HL-60 (cell line): ENCODE measurements at regions not wholly inside any gene's neighbourhood (a gene's known extent, or its start where the extent isn't known, plus 50 kb on each side); places are given as distances from the start of the nearest gene placed in this dataset.

Experiments
- GABPA ChIP-seq: IDR thresholded peaks from 2 replicates; pipeline ENCODE4 v1.6.1; 2012; ENCODE audit warnings: low read depth
- POLR2AphosphoS5 ChIP-seq: IDR thresholded peaks from 2 replicates; pipeline ENCODE4 v1.6.1; 2012; ENCODE audit warnings: low read depth
- SPI1 ChIP-seq: IDR thresholded peaks from 2 replicates; pipeline ENCODE4 v1.6.1; 2012; ENCODE audit warnings: low read depth, mild to moderate bottlenecking, borderline replicate concordance
- TF ChIP-seq, protein P1 (sequence below): IDR thresholded peaks from one replicate; pipeline ENCODE4 v1.5.1; 2011; ENCODE audit warnings: low read length, control low read depth, inconsistent platforms; ENCODE audit not compliant: insufficient read depth
- TF ChIP-seq, protein P2 (sequence below): IDR thresholded peaks from 2 replicates; pipeline ENCODE4 v1.6.1; 2012; ENCODE audit warnings: low read depth; ENCODE audit not compliant: insufficient replicate concordance

DNA sequence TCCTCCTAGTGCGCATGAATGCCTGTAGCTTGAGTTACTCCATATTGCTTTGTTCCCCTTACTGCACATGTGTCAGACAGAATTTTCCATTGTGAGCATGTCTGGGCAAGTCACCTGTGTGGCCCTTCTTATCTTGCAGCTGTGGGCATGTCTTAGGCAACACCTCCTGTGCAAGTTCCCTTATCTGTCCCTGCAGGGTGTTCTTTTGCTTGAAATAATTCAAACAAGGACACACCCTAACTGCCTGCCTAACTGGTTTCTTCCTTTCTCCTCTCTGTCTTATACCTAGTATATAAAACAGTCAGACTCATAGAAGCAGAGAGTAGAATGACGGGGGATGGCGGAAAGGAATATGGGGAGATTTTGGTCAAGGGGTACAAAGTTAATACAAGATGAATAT lies 421.1 kb upstream of the SORCS1 start:
- TF ChIP-seq, protein P1, sequence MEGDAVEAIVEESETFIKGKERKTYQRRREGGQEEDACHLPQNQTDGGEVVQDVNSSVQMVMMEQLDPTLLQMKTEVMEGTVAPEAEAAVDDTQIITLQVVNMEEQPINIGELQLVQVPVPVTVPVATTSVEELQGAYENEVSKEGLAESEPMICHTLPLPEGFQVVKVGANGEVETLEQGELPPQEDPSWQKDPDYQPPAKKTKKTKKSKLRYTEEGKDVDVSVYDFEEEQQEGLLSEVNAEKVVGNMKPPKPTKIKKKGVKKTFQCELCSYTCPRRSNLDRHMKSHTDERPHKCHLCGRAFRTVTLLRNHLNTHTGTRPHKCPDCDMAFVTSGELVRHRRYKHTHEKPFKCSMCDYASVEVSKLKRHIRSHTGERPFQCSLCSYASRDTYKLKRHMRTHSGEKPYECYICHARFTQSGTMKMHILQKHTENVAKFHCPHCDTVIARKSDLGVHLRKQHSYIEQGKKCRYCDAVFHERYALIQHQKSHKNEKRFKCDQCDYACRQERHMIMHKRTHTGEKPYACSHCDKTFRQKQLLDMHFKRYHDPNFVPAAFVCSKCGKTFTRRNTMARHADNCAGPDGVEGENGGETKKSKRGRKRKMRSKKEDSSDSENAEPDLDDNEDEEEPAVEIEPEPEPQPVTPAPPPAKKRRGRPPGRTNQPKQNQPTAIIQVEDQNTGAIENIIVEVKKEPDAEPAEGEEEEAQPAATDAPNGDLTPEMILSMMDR, result no peak
- peak; percentile 92 for TF ChIP-seq POLR2AphosphoS5
- TF ChIP-seq, protein P2, sequence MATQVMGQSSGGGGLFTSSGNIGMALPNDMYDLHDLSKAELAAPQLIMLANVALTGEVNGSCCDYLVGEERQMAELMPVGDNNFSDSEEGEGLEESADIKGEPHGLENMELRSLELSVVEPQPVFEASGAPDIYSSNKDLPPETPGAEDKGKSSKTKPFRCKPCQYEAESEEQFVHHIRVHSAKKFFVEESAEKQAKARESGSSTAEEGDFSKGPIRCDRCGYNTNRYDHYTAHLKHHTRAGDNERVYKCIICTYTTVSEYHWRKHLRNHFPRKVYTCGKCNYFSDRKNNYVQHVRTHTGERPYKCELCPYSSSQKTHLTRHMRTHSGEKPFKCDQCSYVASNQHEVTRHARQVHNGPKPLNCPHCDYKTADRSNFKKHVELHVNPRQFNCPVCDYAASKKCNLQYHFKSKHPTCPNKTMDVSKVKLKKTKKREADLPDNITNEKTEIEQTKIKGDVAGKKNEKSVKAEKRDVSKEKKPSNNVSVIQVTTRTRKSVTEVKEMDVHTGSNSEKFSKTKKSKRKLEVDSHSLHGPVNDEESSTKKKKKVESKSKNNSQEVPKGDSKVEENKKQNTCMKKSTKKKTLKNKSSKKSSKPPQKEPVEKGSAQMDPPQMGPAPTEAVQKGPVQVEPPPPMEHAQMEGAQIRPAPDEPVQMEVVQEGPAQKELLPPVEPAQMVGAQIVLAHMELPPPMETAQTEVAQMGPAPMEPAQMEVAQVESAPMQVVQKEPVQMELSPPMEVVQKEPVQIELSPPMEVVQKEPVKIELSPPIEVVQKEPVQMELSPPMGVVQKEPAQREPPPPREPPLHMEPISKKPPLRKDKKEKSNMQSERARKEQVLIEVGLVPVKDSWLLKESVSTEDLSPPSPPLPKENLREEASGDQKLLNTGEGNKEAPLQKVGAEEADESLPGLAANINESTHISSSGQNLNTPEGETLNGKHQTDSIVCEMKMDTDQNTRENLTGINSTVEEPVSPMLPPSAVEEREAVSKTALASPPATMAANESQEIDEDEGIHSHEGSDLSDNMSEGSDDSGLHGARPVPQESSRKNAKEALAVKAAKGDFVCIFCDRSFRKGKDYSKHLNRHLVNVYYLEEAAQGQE, result no peak
- no peak for TF ChIP-seq GABPA
- peak; percentile 6; the same call in 1 of the 2 replicates for TF ChIP-seq SPI1
